GM18861 (cell line): ENCODE measurements at regions not wholly inside any gene's neighbourhood (a gene's known extent, or its start where the extent isn't known, plus 50 kb on each side); places are given as distances from the start of the nearest gene placed in this dataset.
"Not testable (repeated sequence)": the region's sequence is repeated elsewhere in the genome, so short reads cannot be mapped to it uniquely, and the experiment has no call there.

Experiments
- ATAC-seq: cut with Tn5 transposase; IDR thresholded peaks from one replicate; pipeline ENCODE4 v1.9.1; 2021; ENCODE audit not compliant: unreplicated experiment

- no peak for ATAC-seq
These were observed 514.7 kb upstream of the KCND2 start for GRCh38 chr7:119758254-119758653.

- ATAC-seq = no peak
These were observed 511.2 kb upstream of the KCND2 start for GRCh38 chr7:119761776-119762175.

GRCh38 chr7:119782286-119782685 is 490.7 kb upstream of the KCND2 start:
- ATAC-seq = no peak

- ATAC-seq = no peak
These were observed 489.2 kb upstream of the KCND2 start for GRCh38 chr7:119783799-119784198.

GRCh38 chr7:119802147-119802546 is 470.8 kb upstream of the KCND2 start:
- ATAC-seq = no peak

- ATAC-seq = no peak
These were observed 447.8 kb upstream of the KCND2 start for GRCh38 chr7:119825091-119825655.

- ATAC-seq = no peak
These were observed 446.4 kb upstream of the KCND2 start for GRCh38 chr7:119826547-119826946.

GRCh38 chr7:119838444-119838843 is 434.5 kb upstream of the KCND2 start:
- no peak for ATAC-seq

GRCh38 chr7:119842337-119842736 is 430.6 kb upstream of the KCND2 start:
- peak; percentile 54 for ATAC-seq

- no peak for ATAC-seq
These were observed 430.2 kb upstream of the KCND2 start for GRCh38 chr7:119842786-119843185.

- no peak for ATAC-seq
These were observed 411.6 kb upstream of the KCND2 start for GRCh38 chr7:119861385-119861784.

- ATAC-seq = no peak
These were observed 404.6 kb upstream of the KCND2 start for GRCh38 chr7:119868387-119868786.

GRCh38 chr7:119879835-119880234 is 393.1 kb upstream of the KCND2 start:
- ATAC-seq = no peak

- ATAC-seq = no peak
These were observed 387.0 kb upstream of the KCND2 start for GRCh38 chr7:119886007-119886406.

GRCh38 chr7:119886525-119886924 is 386.4 kb upstream of the KCND2 start:
- not testable (repeated sequence) for ATAC-seq

GRCh38 chr7:119888251-119888650 is 384.7 kb upstream of the KCND2 start:
- no peak for ATAC-seq

- no peak for ATAC-seq
These were observed 382.3 kb upstream of the KCND2 start for GRCh38 chr7:119890631-119891030.

- ATAC-seq = no peak
These were observed 377.7 kb upstream of the KCND2 start for GRCh38 chr7:119895320-119895719.

- ATAC-seq = no peak
These were observed 376.6 kb upstream of the KCND2 start for GRCh38 chr7:119896386-119896785.

- no peak for ATAC-seq
These were observed 371.8 kb upstream of the KCND2 start for GRCh38 chr7:119900996-119901672.

GRCh38 chr7:119903085-119903484 is 369.9 kb upstream of the KCND2 start:
- ATAC-seq = no peak

- no peak for ATAC-seq
These were observed 367.5 kb upstream of the KCND2 start for GRCh38 chr7:119905495-119905894.

- no peak for ATAC-seq
These were observed 364.0 kb upstream of the KCND2 start for GRCh38 chr7:119908948-119909347.
